GM12875 (cell line): ENCODE measurements at regions not wholly inside any gene's neighbourhood (a gene's known extent, or its start where the extent isn't known, plus 50 kb on each side); places are given as distances from the start of the nearest gene placed in this dataset.

Source experiments
- H3K4me3 ChIP-seq: one replicate; pipeline ENCODE4 v1.5.1; 2011; ENCODE audit warnings: low read depth, low read length, control low read depth
- TF ChIP-seq, protein P1 (sequence below): IDR thresholded peaks from 2 replicates; pipeline ENCODE4 v1.5.1; 2011; ENCODE audit warnings: low read depth, mild to moderate bottlenecking, control low read depth, inconsistent platforms, low read length, moderate library complexity, borderline replicate concordance; ENCODE audit not compliant: insufficient read depth

DNA sequence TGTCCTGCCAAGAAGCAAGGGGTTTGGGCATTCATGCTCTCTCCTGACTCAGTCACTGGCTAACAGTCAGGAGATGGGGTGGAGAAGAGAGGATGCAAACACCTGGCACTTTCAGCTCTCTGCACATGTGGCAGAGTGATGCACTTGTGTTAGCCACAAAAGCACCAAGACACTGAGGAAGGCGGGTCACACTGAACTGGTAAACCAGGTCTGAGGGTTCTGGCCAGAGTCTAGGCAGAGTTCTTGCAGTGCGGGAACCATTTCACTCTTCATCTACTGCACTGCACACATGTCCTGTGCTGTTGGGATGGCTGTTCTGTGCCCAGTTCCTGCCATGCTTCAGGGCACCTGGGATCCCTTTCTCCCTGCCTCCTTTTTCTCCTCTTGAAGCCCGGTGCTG, 157.1 kb upstream of the GDNF start:
- H3K4me3 ChIP-seq = no peak overlapping the region
- TF ChIP-seq, protein P1, sequence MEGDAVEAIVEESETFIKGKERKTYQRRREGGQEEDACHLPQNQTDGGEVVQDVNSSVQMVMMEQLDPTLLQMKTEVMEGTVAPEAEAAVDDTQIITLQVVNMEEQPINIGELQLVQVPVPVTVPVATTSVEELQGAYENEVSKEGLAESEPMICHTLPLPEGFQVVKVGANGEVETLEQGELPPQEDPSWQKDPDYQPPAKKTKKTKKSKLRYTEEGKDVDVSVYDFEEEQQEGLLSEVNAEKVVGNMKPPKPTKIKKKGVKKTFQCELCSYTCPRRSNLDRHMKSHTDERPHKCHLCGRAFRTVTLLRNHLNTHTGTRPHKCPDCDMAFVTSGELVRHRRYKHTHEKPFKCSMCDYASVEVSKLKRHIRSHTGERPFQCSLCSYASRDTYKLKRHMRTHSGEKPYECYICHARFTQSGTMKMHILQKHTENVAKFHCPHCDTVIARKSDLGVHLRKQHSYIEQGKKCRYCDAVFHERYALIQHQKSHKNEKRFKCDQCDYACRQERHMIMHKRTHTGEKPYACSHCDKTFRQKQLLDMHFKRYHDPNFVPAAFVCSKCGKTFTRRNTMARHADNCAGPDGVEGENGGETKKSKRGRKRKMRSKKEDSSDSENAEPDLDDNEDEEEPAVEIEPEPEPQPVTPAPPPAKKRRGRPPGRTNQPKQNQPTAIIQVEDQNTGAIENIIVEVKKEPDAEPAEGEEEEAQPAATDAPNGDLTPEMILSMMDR = no peak

DNA sequence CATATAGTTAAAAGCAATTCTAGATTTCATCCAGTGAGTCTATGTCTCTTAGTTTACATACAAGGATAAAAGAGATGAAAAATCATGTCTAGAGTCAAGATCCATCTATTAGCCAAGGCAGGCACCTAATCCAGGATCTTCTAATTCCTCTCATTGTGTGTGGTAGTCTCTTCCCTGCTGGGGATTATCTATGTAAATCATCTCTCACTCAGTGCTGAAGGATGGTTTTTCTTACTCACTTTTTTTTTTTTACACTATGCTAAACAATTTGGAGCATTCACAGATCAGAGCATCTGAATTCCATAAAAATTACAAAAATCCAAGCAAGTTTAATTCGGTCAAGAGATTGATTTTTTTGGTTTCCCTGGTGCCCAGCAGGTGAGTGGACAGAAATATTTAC, 154.9 kb upstream of the GDNF start:
- H3K4me3 ChIP-seq = no peak overlapping the region
- TF ChIP-seq, protein P1 = no peak

DNA sequence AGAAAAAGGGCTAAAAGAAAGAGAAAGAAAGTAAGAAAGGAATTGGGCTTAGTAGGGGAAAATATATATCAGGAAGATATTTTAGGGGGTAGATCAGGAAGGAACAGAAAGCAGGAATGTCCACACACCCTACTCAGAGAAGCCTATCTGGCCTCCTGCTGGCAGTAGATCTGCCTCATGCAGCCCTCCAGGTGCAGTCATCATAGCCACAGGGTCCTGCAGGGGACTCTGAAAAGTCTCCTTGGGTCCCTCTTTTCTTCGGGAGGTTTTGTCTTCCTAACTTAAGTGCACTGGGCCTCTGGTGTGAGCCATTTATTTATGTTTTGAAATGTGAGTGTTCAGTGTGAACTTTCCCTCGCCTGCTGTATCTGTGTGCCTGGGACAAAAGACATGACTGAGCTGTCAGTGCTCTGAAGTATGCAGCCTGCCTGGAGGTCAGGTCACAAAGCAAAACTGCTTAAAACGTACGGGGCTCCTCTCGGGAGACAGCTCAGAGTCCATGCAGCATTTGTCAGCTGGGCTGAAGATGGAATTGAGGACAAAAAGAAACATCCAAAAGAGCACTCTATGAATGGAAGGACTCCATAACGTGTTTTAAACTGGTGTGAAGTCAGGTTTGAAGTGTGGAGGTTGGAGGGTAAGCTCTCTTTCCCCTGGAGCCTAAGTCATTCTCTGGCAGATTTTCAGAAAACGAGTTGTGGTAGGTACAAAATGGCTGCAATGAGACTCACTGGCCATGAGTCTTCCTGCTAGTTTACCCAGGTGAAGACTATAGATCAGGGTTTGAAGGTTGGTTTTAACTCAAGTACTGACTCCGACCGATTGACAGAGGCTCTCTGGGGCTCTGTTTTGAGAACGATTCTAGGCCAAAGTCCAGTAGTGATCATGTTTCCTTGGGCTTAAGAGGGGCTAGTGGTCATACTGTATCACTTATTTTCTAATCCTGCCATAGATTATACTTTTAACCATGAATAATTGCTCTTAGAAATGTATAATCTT, 151.8 kb upstream of the GDNF start:
- TF ChIP-seq, protein P1 = no peak
- H3K4me3 ChIP-seq = no peak overlapping the region

DNA sequence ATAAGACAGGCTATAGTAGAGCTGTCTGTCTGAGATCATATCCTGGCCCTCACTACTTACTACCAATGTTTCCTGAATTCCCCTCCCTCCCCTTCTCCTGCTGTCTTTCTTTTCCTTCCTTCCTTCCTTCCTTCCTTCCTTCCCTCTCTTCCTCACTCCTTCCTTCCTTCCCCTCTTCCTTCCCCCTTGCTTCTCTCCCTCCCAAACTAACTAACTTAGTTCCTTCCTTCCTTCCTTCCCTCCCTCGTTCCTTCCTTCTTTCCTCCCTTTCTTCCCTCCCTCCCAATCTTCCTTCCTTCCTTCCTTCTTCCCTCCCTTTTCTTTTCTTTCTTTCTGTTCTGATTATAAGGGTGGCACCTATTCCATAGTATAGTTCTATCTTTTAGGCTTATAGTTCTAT, 150.0 kb upstream of the GDNF start:
- no peak overlapping the region for H3K4me3 ChIP-seq
- TF ChIP-seq, protein P1 = no peak

DNA sequence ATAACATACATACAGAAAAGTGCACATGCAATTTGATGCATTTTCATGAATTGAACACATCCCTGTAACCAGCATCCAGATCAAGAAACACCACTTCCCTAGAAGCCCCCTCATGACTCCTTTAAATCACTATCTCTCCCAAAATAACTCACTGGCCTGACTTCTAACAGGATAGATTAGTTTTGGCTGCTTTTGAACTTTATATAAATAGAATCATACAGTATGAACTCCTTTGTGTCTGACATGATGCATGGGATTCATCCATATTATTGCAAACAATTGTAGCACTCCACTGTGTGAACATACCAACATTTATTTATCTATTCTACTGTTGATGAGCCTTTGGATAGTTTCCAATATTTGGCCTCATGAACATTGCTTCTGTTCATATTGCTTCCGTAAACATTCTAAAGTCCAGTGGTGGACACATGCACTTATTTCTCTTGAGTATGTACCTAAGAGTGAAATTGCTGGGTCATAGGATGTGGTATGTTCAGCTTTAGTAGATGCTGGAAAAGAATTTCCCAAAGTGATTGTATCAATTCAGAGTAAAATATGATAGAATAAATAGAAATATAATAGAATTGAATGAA, 148.7 kb upstream of the GDNF start:
- no peak overlapping the region for H3K4me3 ChIP-seq
- TF ChIP-seq, protein P1 = no peak

DNA sequence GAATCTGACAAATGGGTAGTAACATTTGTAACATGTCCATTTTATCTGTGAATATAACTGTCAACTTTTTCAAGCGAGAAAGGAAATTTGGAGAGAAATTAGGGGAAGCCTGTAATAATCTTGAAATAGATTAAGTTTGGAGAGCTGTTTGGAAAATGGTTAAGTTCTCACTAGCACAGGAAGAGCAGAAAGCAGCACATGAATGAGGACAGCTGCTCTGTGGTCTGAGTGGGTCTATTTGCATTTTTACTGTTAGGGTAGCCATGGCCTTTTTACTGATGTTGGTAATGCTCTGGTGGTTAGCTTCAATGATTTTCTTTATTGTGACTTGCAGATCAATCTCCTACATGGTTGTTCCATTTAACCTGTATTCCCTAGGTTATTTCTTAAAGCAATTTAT, 144.5 kb upstream of the GDNF start:
- TF ChIP-seq, protein P1 = no peak
- H3K4me3 ChIP-seq = no peak overlapping the region
